ENCODE measurements at regions not wholly inside any gene's neighbourhood (a gene's known extent, or its start where the extent isn't known, plus 50 kb on each side); places are given as distances from the start of the nearest gene placed in this dataset.
"Not testable (repeated sequence)": the region's sequence is repeated elsewhere in the genome, so short reads cannot be mapped to it uniquely, and the experiment has no call there.

DNA sequence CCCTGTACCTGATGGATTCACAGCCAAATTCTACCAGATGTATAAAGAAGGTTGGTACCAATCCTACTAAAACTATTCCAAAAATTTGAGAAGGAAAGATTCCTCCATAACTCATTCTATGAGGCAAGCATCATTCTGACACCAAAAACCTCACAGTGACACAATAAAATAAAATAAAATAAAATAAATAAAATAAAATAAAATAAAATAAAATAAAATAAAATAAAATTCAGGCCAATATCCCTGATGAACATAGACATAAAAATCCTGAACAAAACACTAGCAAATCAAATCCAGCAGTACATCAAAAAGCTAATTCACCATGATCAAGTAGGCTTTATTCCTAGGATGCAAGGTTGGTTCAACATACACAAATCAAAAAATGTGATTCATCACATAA lies 108.1 kb downstream of the PROX1 start:
- not testable (repeated sequence) for H3K36me3 Mint-ChIP-seq, H3K9me3 Mint-ChIP-seq

DNA sequence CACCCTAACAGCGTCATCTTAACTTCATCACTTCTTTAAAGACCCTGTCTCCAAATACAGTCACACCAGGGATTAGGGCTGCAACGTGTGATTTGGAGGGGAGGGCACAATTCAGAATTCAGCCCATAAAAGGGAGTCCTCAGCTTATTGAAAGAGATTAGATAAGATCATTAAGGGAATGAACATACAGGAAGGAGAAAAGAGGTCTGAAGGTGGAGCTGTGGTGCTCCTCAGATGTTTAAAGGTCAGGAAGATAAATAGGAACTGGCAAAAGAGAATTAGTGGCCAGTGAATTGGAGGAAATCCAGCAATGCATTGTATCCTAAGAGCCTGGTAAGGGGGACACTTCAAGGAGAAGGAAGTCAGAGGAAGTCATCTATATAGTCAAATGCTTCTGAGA lies 113.5 kb downstream of the PROX1 start:
- no peak overlapping the region for H3K27ac Mint-ChIP-seq
- no peak overlapping the region for H3K4me3 Mint-ChIP-seq
- no peaks in the 10 kb centered on the region for H3K9me3 Mint-ChIP-seq

More for the DNA sequence above, 108.1 kb downstream of the PROX1 start:
- not testable (repeated sequence) for H3K4me1 Mint-ChIP-seq, H3K4me3 Mint-ChIP-seq, H3K27ac Mint-ChIP-seq, ATAC-seq
- H3K27me3 Mint-ChIP-seq, result peaks cover 22% of the 10 kb centered on the region

DNA sequence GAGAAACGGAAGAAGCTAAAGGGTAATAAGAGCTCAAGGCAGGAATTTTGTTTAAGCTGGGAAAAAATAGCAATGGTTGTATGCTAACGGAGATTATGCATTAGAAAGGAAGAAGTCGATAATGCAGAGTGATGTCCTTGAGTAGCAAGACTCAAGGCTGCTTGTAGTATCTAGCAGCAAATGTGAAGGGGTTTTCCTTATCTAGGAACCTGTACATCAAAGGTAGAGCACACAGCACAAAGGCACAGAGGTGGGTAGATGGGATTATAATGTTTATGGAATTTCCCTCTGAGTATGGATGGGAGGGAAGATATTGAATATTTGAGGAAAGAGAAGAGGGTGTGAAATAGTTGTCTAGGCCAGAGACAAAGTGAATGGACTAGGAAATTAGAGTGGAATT lies 114.1 kb downstream of the PROX1 start:
- Mint-ChIP-seq H3K4me1 (no peaks in the 10 kb centered on the region), H3K27ac (no peak overlapping the region), H3K36me3 (no peaks in the 10 kb centered on the region), H3K27me3 (no peaks in the 10 kb centered on the region), H3K9me3 (no peaks in the 10 kb centered on the region), H3K4me3 (no peak overlapping the region)
- no peak for ATAC-seq

More for the DNA sequence above, 113.5 kb downstream of the PROX1 start:
- Mint-ChIP-seq H3K27me3 (no peaks in the 10 kb centered on the region), H3K36me3 (no peaks in the 10 kb centered on the region), H3K4me1 (no peaks in the 10 kb centered on the region)
- no peak for ATAC-seq

DNA sequence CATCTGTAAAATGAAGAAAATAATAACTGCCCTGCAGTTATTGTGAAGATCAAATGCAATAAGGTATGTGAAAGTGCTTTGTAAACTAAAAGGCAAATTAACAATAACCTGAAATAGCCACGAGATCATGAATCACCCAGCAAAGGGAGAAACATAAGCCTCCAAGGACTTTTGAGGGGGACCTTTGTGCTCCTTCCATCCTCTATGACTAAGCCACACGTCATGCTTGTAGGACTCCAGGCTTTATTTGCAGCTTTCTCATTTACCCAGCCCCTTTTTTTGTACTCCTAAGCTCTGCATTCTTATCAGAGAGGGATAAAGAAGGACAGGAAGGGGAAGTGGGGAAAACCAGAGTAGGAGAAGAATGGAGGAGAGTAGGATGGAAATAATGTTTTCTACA lies 115.1 kb downstream of the PROX1 start:
- H3K27me3 Mint-ChIP-seq, result no peaks in the 10 kb centered on the region
- no peak overlapping the region for H3K4me3 Mint-ChIP-seq
- no peaks in the 10 kb centered on the region for H3K4me1 Mint-ChIP-seq
- H3K27ac Mint-ChIP-seq, result no peak overlapping the region
- ATAC-seq, result no peak
- no peaks in the 10 kb centered on the region for H3K36me3 Mint-ChIP-seq
- H3K9me3 Mint-ChIP-seq, result no peaks in the 10 kb centered on the region

DNA sequence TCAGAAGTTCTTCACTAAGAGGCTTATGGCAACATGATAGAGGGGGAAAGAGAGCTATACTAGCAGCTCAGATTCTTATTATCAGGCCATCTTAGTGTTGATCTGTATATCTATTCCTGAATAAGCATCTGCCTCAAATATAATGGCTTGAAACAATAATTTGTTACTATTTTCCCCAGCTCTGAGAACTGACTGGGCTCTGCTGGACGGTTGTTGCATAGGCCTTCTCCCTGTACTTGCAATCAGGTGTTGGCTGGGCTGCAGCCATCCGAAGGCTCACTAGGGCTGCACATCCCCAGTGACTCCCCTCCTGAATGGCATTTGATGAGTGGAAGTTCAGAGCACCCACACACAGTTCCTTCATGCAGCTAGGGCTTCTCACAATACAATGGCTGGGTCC lies 116.0 kb downstream of the PROX1 start:
- no peaks in the 10 kb centered on the region for H3K27me3 Mint-ChIP-seq
- no peak for ATAC-seq
- no peaks in the 10 kb centered on the region for H3K4me1 Mint-ChIP-seq
- H3K4me3 Mint-ChIP-seq, result no peak overlapping the region
- no peak overlapping the region for H3K27ac Mint-ChIP-seq
- no peaks in the 10 kb centered on the region for H3K9me3 Mint-ChIP-seq
- no peaks in the 10 kb centered on the region for H3K36me3 Mint-ChIP-seq

DNA sequence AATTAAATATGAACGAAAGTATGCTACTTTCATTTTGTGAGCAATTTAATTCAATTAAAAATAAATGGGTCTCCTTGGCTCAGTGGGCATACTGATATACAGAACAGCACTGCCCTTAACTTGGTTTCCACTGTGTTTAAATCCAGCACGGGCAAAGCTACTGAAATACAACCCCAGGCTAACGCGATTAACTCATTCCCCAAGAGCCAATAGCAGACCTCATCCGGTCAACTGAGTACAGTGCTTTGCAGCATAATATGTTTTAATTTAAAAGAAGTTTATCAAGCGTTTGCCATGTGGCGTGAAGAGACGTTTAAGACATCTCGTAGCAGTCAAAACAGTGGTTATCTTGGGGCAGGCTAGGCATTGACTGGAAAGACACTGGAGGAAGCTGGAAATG lies 118.6 kb downstream of the PROX1 start:
- Mint-ChIP-seq H3K27ac (no peak overlapping the region), H3K36me3 (no peaks in the 10 kb centered on the region), H3K4me1 (no peaks in the 10 kb centered on the region), H3K9me3 (no peaks in the 10 kb centered on the region), H3K4me3 (no peak overlapping the region), H3K27me3 (no peaks in the 10 kb centered on the region)
- no peak for ATAC-seq

DNA sequence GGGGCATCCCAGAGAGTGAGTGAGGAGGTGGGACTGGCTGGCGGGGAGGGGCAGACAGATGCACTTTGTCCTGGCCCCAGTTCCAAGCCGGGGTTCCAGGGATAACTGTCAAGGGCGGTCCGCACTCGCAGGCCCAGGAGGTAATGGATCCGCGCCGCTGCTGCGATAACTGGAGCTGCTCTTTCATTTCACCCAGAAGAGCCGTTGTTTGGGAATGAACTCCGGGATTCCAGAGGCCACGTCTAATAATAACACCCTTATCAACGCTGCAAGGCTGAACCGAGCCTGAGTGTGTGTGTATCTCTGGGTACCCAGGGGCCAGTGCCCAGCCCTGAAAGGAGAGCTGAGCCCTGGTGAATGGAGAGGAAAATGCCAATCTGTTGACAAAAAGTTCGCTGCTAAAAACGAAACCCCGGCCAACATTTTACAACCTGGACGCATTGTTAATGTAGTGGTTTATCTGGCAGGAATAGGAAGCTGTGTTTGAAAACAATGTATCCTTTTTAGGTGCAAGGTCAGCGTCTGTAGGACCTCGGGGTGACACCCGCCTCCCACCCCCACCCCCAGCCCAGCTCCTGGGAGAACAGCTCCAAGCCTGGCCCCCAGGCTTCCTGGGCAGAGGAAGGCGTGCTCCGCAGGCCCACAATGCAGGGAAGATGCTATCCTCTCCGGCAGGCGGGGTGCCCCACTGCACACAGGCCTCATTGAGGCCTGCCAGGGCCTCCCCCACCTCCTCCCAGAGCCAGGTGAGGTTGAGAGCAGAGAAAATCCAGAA lies 119.7 kb downstream of the PROX1 start:
- no peaks in the 10 kb centered on the region for H3K9me3 Mint-ChIP-seq
- ATAC-seq, result no peak
- no peaks in the 10 kb centered on the region for H3K4me1 Mint-ChIP-seq
- H3K27me3 Mint-ChIP-seq, result no peaks in the 10 kb centered on the region
- no peak overlapping the region for H3K27ac Mint-ChIP-seq
- no peaks in the 10 kb centered on the region for H3K36me3 Mint-ChIP-seq
- no peak overlapping the region for H3K4me3 Mint-ChIP-seq

DNA sequence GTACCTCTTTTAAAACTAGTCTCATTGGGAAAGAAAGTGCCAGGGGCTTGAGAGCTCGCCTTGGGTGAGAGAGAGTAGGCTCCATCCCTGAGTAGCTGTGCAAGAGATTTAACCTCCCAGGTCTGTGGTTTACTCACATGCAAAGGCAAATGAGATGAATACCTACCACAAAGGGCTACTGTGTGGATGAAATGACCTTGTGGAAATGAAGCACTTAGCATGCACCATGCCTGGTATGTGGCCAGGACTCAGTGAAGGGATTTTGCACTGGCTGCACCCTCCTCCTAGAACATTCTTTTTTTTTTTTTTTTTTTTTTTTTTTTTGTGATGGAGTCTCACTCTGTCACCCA lies 120.3 kb downstream of the PROX1 start:
- ATAC-seq, result no peak

DNA sequence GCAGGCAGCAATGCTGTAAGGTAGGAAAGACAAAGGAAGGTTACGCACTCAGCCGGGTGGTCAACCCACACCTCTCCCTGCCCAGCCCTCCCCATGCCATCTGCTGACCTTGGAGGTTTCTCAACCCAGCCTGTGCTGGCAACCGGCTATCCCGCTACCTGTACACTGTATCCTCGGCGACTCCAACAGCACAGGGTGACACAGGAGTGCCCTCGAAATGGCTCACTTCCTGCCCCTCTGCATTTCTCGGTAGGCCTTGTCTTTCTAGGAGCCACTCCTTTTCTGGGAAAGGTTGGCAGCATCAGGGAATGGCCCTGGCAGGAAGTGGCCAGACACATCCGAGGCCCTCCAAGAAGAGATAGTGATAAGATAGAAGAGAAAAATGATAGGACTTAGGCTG lies 124.0 kb downstream of the PROX1 start:
- no peaks in the 10 kb centered on the region for H3K4me1 Mint-ChIP-seq
- no peaks in the 10 kb centered on the region for H3K9me3 Mint-ChIP-seq
- H3K27me3 Mint-ChIP-seq, result no peaks in the 10 kb centered on the region
- H3K4me3 Mint-ChIP-seq, result no peak overlapping the region
- no peak for ATAC-seq
- no peak overlapping the region for H3K27ac Mint-ChIP-seq
- no peaks in the 10 kb centered on the region for H3K36me3 Mint-ChIP-seq

More for the DNA sequence above, 120.3 kb downstream of the PROX1 start:
- Mint-ChIP-seq H3K36me3 (no peaks in the 10 kb centered on the region), H3K9me3 (no peaks in the 10 kb centered on the region), H3K27ac (no peak overlapping the region), H3K4me3 (no peak overlapping the region), H3K27me3 (no peaks in the 10 kb centered on the region), H3K4me1 (no peaks in the 10 kb centered on the region)

DNA sequence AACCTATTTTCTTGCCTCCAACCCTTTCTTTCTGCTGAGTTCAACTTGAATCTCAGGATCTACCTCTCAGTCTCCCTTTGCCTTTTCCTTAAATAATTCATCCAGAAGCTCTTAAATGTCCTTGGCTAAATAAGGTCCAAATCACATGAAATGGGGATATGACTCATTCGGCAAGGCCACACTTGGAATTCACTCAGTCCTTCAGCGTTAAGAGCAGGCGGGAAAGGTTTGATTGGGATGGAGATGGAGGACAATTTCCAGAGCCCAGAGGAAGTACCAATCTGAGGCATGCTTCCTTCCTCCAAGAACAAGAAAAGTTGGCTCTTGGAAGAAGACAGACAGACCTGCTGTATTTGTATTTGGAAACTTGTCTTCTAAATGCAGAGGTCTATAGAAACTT lies 128.5 kb downstream of the PROX1 start:
- no peak for ATAC-seq
- no peaks in the 10 kb centered on the region for H3K27me3 Mint-ChIP-seq
- no peak overlapping the region for H3K27ac Mint-ChIP-seq
- H3K4me1 Mint-ChIP-seq, result no peaks in the 10 kb centered on the region
- no peaks in the 10 kb centered on the region for H3K36me3 Mint-ChIP-seq
- peaks cover 12% of the 10 kb centered on the region for H3K9me3 Mint-ChIP-seq
- no peak overlapping the region for H3K4me3 Mint-ChIP-seq

DNA sequence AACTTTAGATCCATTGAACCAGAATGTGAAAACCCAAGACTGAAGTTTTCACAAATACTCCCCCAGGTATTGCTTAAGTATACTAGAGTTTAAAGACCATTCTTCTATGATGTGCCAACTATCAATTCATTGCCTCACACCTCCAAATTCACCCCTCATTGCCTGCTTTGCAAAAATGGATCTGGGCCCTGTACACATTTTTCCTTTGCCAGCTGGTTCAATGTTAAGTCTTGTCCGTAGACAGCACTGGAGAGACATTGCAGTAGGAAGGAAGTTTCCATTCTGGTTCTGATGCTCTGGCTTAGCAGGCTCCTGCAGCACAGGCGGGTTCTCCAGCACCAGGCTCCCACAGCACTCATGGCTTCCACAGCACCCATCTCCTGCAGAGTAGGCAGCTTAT lies 130.0 kb downstream of the PROX1 start:
- Mint-ChIP-seq H3K4me1 (no peaks in the 10 kb centered on the region), H3K27ac (no peak overlapping the region), H3K9me3 (peaks cover 12% of the 10 kb centered on the region), H3K36me3 (no peaks in the 10 kb centered on the region), H3K4me3 (no peak overlapping the region), H3K27me3 (no peaks in the 10 kb centered on the region)
- no peak for ATAC-seq

DNA sequence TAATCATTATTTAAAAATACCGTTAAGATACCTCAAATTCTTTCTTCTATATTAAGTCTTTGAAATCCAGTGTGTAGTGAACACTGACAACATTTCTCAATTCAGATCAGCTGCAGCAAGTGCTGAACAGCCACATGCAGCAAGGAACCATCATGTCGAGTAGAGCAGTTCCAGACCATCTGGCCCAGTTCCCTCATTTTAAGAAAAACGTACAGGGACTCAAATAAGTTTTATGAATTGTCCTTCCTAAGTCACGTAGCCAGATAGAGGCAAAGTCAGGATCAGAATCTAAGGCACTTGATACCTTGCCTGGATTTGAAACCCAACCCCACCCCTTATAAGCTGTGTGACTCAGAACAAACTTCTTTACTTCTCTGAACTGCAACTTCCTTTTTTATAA lies 132.4 kb downstream of the PROX1 start:
- no peak for ATAC-seq
- no peak overlapping the region for H3K27ac Mint-ChIP-seq
- peaks cover 9% of the 10 kb centered on the region for H3K27me3 Mint-ChIP-seq
- no peak overlapping the region for H3K4me3 Mint-ChIP-seq
- peaks cover 12% of the 10 kb centered on the region for H3K9me3 Mint-ChIP-seq
- no peaks in the 10 kb centered on the region for H3K4me1 Mint-ChIP-seq
- H3K36me3 Mint-ChIP-seq, result no peaks in the 10 kb centered on the region

DNA sequence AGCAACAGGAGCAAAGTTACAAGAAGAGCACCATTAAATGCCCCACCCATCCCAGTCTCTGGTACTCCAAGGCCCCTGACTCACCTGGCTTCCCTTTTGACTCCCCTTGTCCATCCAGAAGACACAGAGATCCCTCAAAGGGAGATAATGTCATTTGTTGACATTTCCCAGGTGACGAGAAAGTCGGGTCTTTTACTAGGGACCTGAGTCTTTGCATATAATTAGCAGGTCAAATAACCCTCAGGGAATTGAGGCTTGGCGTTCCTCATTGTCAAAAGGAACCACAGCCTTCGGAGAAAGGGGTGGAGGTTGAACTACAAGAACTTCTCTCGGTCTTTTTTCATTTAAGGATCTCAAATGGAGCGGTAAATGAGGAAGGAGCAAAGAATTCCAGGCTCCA lies 133.2 kb downstream of the PROX1 start:
- peaks cover 9% of the 10 kb centered on the region for H3K27me3 Mint-ChIP-seq
- no peaks in the 10 kb centered on the region for H3K36me3 Mint-ChIP-seq
- H3K4me3 Mint-ChIP-seq, result no peak overlapping the region
- no peak overlapping the region for H3K27ac Mint-ChIP-seq
- H3K9me3 Mint-ChIP-seq, result peaks cover 12% of the 10 kb centered on the region
- H3K4me1 Mint-ChIP-seq, result no peaks in the 10 kb centered on the region
- no peak for ATAC-seq

DNA sequence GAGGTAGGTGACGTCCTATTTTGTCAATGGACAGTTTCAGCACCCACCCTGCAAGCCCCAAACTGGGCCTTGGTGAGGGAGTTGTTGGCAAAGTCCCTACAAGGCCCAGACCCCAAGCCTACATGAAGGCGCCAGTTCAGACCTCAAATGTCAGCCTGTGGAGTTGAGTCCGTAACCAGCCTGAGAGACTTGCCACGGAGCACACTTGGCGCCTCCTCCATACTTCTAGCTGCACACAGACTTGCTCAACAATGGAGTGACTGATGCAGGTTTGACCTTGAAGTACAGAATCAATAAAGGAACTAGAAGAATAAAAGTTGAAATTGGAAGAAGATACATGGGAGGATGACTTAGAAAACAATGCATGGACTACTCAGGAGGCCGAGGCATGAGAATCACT lies 134.3 kb downstream of the PROX1 start:
- Mint-ChIP-seq H3K4me3 (no peak overlapping the region), H3K27me3 (peaks cover 9% of the 10 kb centered on the region), H3K4me1 (no peaks in the 10 kb centered on the region), H3K9me3 (peaks cover 10% of the 10 kb centered on the region), H3K36me3 (no peaks in the 10 kb centered on the region), H3K27ac (no peak overlapping the region)
- no peak for ATAC-seq

DNA sequence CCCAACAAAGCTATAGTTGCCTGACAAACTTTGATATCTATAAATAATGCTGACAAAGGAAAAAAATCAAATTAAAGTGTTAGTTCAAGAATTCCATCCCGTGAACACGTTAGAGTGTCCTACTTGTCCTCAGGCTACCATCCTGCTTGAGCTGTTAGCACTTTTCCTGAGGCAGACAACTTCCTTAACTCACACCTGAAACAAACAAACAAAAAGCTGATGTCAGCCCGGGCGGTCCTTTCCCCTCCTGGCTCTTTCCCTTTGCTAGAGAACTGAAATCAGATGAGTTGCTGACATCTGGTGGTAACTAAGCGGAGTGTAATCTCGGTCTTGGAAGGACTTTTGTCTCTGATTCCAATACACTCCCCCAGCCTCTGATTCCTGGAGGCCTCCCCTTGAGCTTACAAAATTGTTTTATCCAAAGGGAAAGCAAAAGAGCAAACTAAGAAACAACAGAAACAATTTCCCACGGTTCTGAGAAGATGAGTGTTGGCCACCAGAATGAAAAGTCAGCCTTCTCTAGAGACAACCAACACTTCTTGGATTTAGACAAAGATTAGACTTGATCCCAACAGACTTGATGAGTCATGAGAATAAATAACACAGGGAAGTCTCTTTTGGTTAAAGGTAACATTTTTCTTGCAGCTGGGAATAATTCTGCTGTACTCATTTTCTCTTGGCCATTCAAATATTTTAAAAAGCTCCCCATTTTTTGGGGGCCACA lies 135.4 kb downstream of the PROX1 start:
- Mint-ChIP-seq H3K27me3 (peaks cover 9% of the 10 kb centered on the region), H3K4me1 (no peaks in the 10 kb centered on the region), H3K9me3 (peaks cover 3% of the 10 kb centered on the region), H3K27ac (no peak overlapping the region), H3K36me3 (no peaks in the 10 kb centered on the region), H3K4me3 (no peak overlapping the region)
- ATAC-seq, result no peak

DNA sequence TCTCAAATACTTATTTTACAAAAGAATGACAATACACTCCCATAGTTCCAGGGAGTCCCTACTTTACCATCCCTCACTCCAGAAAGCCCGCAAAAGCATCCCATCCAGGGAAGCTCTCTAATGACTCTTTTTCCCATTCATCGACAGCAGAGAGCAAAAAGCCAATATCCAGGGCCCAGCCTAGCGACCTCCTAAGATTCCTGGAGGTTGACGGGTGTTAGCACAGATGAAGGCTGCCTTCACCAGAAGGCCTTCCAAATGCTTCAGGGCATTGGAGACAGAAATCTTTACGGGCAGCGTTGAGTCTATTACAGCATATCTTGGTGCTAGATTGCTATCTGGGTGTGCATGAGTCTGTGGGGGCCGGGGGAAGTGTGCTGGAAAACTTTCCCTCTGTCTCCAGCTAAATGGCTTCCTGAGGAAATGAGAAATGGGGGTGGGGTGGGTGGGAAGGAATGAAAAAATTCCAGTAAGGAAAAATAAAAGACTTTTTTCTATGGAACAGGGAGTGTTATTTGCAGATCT lies 136.6 kb downstream of the PROX1 start:
- Mint-ChIP-seq H3K27ac (no peak overlapping the region), H3K36me3 (no peaks in the 10 kb centered on the region), H3K27me3 (peaks cover 9% of the 10 kb centered on the region), H3K4me1 (no peaks in the 10 kb centered on the region), H3K4me3 (no peak overlapping the region), H3K9me3 (no peaks in the 10 kb centered on the region)
- ATAC-seq, result no peak

All from stimulated activated memory B cell treated with anti-CD40 and anti-IgM and Interleukin-4, amounts not matched to agents 10 μg/mL and 1 μg/mL and 100 μg/mL, for 72 hours (primary cell).